ENCODE measurements at regions not wholly inside any gene's neighbourhood (a gene's known extent, or its start where the extent isn't known, plus 50 kb on each side); places are given as distances from the start of the nearest gene placed in this dataset.

DNA sequence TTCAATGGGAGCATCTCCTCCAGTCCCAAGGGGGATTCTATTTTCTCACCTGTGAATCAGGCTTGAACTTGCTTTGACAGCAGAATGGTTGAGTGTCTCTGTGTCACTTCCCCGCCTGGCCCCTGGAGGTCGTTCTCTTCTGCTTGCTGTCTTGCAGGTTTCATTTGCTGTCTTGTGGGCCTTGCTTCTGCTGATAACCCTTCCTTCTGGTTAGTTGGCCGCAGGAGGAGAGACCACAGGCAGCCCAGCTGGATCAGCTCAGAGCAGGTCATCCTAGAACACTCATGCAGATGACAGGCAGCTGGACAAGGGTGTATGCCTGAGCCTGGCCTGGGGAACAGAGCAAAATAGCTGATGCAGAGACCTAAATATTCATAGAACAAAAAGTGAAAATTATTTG is 344.2 kb upstream of the ADARB2 start:
- no peak for ATAC-seq
- Histone ChIP-seq H3K4me1 (no peaks in the 10 kb centered on the region), H3K27ac (no peak overlapping the region), H3K36me3 (no peaks in the 10 kb centered on the region), H3K4me3 (no peak overlapping the region), H3K9me3 (no peaks in the 10 kb centered on the region), H3K27me3 (peaks cover 5% of the 10 kb centered on the region)
- 10% methylated on average over 2 of the region's 3 CpGs; no CpG with 5 or more reads in 1 of the 2 donors for WGBS, 2 donors (ENCODE audit: low coverage in 1 of 2)
- TF ChIP-seq POLR2AphosphoS5 (IDR thresholded peaks at IDR 0.05) (no peak), POLR2A (IDR thresholded peaks at IDR 0.05) (no peak), EP300 (IDR thresholded peaks at IDR 0.05) (no peak)
- TF ChIP-seq, protein P1, sequence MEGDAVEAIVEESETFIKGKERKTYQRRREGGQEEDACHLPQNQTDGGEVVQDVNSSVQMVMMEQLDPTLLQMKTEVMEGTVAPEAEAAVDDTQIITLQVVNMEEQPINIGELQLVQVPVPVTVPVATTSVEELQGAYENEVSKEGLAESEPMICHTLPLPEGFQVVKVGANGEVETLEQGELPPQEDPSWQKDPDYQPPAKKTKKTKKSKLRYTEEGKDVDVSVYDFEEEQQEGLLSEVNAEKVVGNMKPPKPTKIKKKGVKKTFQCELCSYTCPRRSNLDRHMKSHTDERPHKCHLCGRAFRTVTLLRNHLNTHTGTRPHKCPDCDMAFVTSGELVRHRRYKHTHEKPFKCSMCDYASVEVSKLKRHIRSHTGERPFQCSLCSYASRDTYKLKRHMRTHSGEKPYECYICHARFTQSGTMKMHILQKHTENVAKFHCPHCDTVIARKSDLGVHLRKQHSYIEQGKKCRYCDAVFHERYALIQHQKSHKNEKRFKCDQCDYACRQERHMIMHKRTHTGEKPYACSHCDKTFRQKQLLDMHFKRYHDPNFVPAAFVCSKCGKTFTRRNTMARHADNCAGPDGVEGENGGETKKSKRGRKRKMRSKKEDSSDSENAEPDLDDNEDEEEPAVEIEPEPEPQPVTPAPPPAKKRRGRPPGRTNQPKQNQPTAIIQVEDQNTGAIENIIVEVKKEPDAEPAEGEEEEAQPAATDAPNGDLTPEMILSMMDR (IDR thresholded peaks at IDR 0.05): no peak

DNA sequence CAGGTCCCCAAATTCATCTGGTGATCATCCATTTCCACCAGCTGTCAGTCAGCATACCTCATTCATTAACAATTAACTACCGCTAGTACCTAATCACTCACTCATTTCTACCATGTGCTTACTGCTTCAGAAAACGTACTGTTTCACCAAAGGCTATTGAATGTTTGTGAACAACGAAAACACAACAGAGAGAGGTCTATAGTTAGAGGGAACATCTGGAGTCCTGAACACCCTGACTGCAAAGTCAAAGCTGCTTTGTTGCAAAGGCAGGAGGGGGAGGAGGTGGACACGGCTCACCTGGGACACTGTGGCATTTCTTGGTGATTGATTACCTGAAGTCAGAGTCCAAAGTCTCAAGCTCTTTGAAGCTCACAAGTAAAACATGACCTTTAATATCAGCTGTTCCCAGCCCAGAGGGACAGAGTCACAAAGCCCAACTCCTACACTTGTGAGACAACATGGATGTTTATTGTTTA is 342.3 kb upstream of the ADARB2 start:
- H3K4me3 ChIP-seq: no peak overlapping the region
- TF ChIP-seq, protein P1 (IDR thresholded peaks at IDR 0.05): no peak
- TF ChIP-seq POLR2AphosphoS5 (IDR thresholded peaks at IDR 0.05): no peak
- TF ChIP-seq EP300 (IDR thresholded peaks at IDR 0.05): no peak
- TF ChIP-seq POLR2A (IDR thresholded peaks at IDR 0.05): no peak
- ATAC-seq: no peak
- H3K4me1 ChIP-seq: no peaks in the 10 kb centered on the region
- H3K27ac ChIP-seq: no peak overlapping the region
- no peaks in the 10 kb centered on the region for H3K9me3 ChIP-seq
- peaks cover 11% of the 10 kb centered on the region for H3K27me3 ChIP-seq
- 58 to 73% methylated on average over 2 to 3 of the region's 4 CpGs for WGBS, 2 donors (ENCODE audit: low coverage in 1 of 2)
- H3K36me3 ChIP-seq: no peaks in the 10 kb centered on the region

- no peaks in the 10 kb centered on the region for H3K4me1 ChIP-seq
- H3K4me3 ChIP-seq: no peak overlapping the region
- 72% methylated on average over 3 to 5 of the region's 5 CpGs for WGBS, 2 donors (ENCODE audit: low coverage in 1 of 2)
- no peak overlapping the region for H3K27ac ChIP-seq
- no peak for ATAC-seq
- H3K9me3 ChIP-seq: no peaks in the 10 kb centered on the region
- peaks cover 6% of the 10 kb centered on the region for H3K27me3 ChIP-seq
- no peaks in the 10 kb centered on the region for H3K36me3 ChIP-seq
- TF ChIP-seq POLR2A (IDR thresholded peaks at IDR 0.05) (no peak), EP300 (IDR thresholded peaks at IDR 0.05) (no peak), POLR2AphosphoS5 (IDR thresholded peaks at IDR 0.05) (no peak)
- TF ChIP-seq, protein P1 (IDR thresholded peaks at IDR 0.05): no peak
Measured at GRCh38 chr10:2077231-2077630, 339.9 kb upstream of the ADARB2 start.

GRCh38 chr10:2076528-2076927 is 339.2 kb upstream of the ADARB2 start:
- Histone ChIP-seq H3K27me3 (peaks cover 6% of the 10 kb centered on the region), H3K4me1 (no peaks in the 10 kb centered on the region), H3K36me3 (no peaks in the 10 kb centered on the region), H3K9me3 (no peaks in the 10 kb centered on the region), H3K4me3 (no peak overlapping the region), H3K27ac (no peak overlapping the region)
- WGBS, 2 donors (ENCODE audit: low coverage in 1 of 2): 84% methylated on average over 10 of the region's 11 CpGs; no CpG with 5 or more reads in 1 of the 2 donors
- no peak for ATAC-seq
- no peak for TF ChIP-seq POLR2A (IDR thresholded peaks at IDR 0.05)
- TF ChIP-seq EP300 (IDR thresholded peaks at IDR 0.05): no peak
- TF ChIP-seq, protein P1 (IDR thresholded peaks at IDR 0.05): no peak
- TF ChIP-seq POLR2AphosphoS5 (IDR thresholded peaks at IDR 0.05): no peak

- TF ChIP-seq, protein P1 (IDR thresholded peaks at IDR 0.05): no peak
- TF ChIP-seq EP300 (IDR thresholded peaks at IDR 0.05) (no peak), POLR2AphosphoS5 (IDR thresholded peaks at IDR 0.05) (no peak), POLR2A (IDR thresholded peaks at IDR 0.05) (no peak)
- Histone ChIP-seq H3K9me3 (peaks cover 0 to 28% (median 0%) of the 10 kb centered on the region in 3 donors), H3K36me3 (no peaks in the 10 kb centered on the region), H3K4me3 (no peak overlapping the region), H3K4me1 (no peaks in the 10 kb centered on the region), H3K27ac (no peak overlapping the region), H3K27me3 (no peaks in the 10 kb centered on the region)
- WGBS, 2 donors (ENCODE audit: low coverage in 1 of 2): 61 to 66% methylated on average over 2 of the region's 2 CpGs
- no peak for ATAC-seq
Measured at GRCh38 chr10:2067015-2067414, 329.7 kb upstream of the ADARB2 start.
